H1 (cell line): ENCODE measurements at regions not wholly inside any gene's neighbourhood (a gene's known extent, or its start where the extent isn't known, plus 50 kb on each side); places are given as distances from the start of the nearest gene placed in this dataset.

Source experiments
- CTCF ChIA-PET: fragments of 300-600 bp; sonication (Branson Sonifier 250); formaldehyde crosslinking; loops from one replicate; lab custom pipeline; 2021; ENCODE audit not compliant: partially characterized antibody; lab: Charles Lee
- POLR2A ChIA-PET: fragments of 300-600 bp; sonication (Branson Sonifier 250); formaldehyde crosslinking; loops from one replicate; lab custom pipeline; 2021; ENCODE audit warnings: inconsistent platforms; ENCODE audit not compliant: partially characterized antibody; lab: Charles Lee
- DNase-seq, 2 experiments: peaks; one replicate each; pipeline versions ENCODE4 v3.0.0 to v3.0.0-alpha.2; 2010 to 2022; ENCODE audit warnings: low spot score in 2 of 2, low read depth in 1 of 2, mixed read lengths in 1 of 2
- FAIRE-seq: peaks from 2 replicates; lab custom pipeline; 2011; peaks lifted over from hg19 to GRCh38; lab: Jason Lieb, UNC
- H2AFZ ChIP-seq: 2 replicates; pipeline ENCODE4 v1.8.1; 2012; ENCODE audit warnings: low read length, inconsistent platforms
- H2AK5ac ChIP-seq: 2 replicates; pipeline ENCODE4 v1.6.1; 2013; ENCODE audit warnings: low read depth, low read length
- H2BK120ac ChIP-seq: replicated peaks from 2 replicates; pipeline ENCODE3; 2013; ENCODE audit warnings: low read depth, low read length, inconsistent platforms
- H2BK12ac ChIP-seq: 2 replicates; pipeline ENCODE4 v1.6.1; 2013; ENCODE audit warnings: low read depth, low read length
- H2BK15ac ChIP-seq: 2 replicates; pipeline ENCODE4 v1.6.1; 2013; ENCODE audit warnings: low read length
- H2BK20ac ChIP-seq: 2 replicates; pipeline ENCODE4 v1.6.1; 2013; ENCODE audit warnings: low read length
- H2BK5ac ChIP-seq: 2 replicates; pipeline ENCODE4 v1.6.1; 2013; ENCODE audit warnings: low read depth, low read length
- H3K14ac ChIP-seq: 2 replicates; pipeline ENCODE4 v1.6.1; 2013; ENCODE audit warnings: inconsistent platforms; ENCODE audit not compliant: insufficient read length
- H3K18ac ChIP-seq: 2 replicates; pipeline ENCODE4 v1.6.1; 2013; ENCODE audit warnings: low read length; ENCODE audit errors: extremely low read depth
- H3K23ac ChIP-seq: 2 replicates; pipeline ENCODE4 v1.6.1; 2013; ENCODE audit warnings: inconsistent platforms; ENCODE audit not compliant: insufficient read length
- H3K23me2 ChIP-seq: 2 replicates; pipeline ENCODE4 v1.6.1; 2013; ENCODE audit warnings: low read depth, low read length
- H3K27ac ChIP-seq: 2 replicates; pipeline ENCODE4 v1.6.1; 2011; ENCODE audit warnings: low read depth, low read length, inconsistent platforms
- H3K27me3 ChIP-seq, 4 experiments: replicated peaks in 1 of 4; 1 replicate in 1 of 4; 2 replicates in 3 of 4; pipeline versions ENCODE4 v1.6.1 to v1.8.1; 2011 to 2013; ENCODE audit warnings: low read length in 3 of 4, mild to moderate bottlenecking in 3 of 4, inconsistent platforms in 2 of 4, mixed read lengths in 2 of 4, moderate library complexity in 1 of 4; ENCODE audit not compliant: control insufficient read depth in 3 of 4, insufficient read depth in 3 of 4; ENCODE audit errors: extremely low read depth in 1 of 4
- H3K36me3 ChIP-seq, 4 experiments: 2 replicates each; pipeline versions ENCODE4 v1.6.1 to v1.8.1; 2011 to 2013; ENCODE audit warnings: mild to moderate bottlenecking in 4 of 4, low read length in 3 of 4, moderate library complexity in 2 of 4, control low read depth in 1 of 4, inconsistent platforms in 1 of 4; ENCODE audit not compliant: insufficient read depth in 4 of 4, control insufficient read depth in 2 of 4
- H3K4ac ChIP-seq: replicated peaks from 2 replicates; pipeline ENCODE3; 2013; ENCODE audit warnings: low read length, low read depth, mixed read lengths, inconsistent platforms; ENCODE audit not compliant: insufficient read length
- H3K4me1 ChIP-seq, 4 experiments: replicated peaks in 1 of 4; 1 replicate in 1 of 4; 2 replicates in 3 of 4; pipeline versions ENCODE4 v1.6.1 to v1.8.1; 2011 to 2013; ENCODE audit warnings: low read length in 3 of 4, inconsistent platforms in 2 of 4, mixed read lengths in 1 of 4; ENCODE audit not compliant: insufficient read depth in 4 of 4, control insufficient read depth in 3 of 4
- H3K4me2 ChIP-seq, 2 experiments: 2 replicates each; pipeline versions ENCODE4 v1.6.1 to v1.8.1; 2011 to 2013; ENCODE audit warnings: low read depth in 2 of 2, low read length in 2 of 2, control low read depth in 1 of 2, inconsistent platforms in 1 of 2, mild to moderate bottlenecking in 1 of 2; ENCODE audit not compliant: insufficient read depth in 1 of 2
- H3K4me3 ChIP-seq, 4 experiments: fragments of 200-600, 300-600 bp in 1 of 4; sonication (generic), shearing (Covaris generic), sonication (Bioruptor Twin) in 1 of 4; 2 replicates each; pipeline versions ENCODE4 v1.5.1 to v1.8.1; 2011 to 2016; ENCODE audit warnings: low read length in 4 of 4, low read depth in 3 of 4, control low read depth in 2 of 4, inconsistent platforms in 2 of 4, mild to moderate bottlenecking in 2 of 4, mixed read lengths in 1 of 4, moderate library complexity in 1 of 4; ENCODE audit not compliant: insufficient read depth in 2 of 4; ENCODE audit errors: extremely low read depth in 1 of 4
- H3K56ac ChIP-seq: replicated peaks from 2 replicates; pipeline ENCODE3; 2013; ENCODE audit warnings: low read depth, mild to moderate bottlenecking, mixed read lengths, low read length, inconsistent platforms; ENCODE audit not compliant: insufficient read length
- H3K79me1 ChIP-seq: 2 replicates; pipeline ENCODE4 v1.6.1; 2013; ENCODE audit warnings: low read depth, low read length, control low read depth
- H3K79me2 ChIP-seq, 2 experiments: 2 replicates each; pipeline versions ENCODE4 v1.6.1 to v1.8.1; 2012 to 2013; ENCODE audit warnings: low read length in 2 of 2, mild to moderate bottlenecking in 2 of 2, inconsistent platforms in 1 of 2; ENCODE audit not compliant: insufficient read depth in 2 of 2, control insufficient read depth in 1 of 2
- H3K9ac ChIP-seq, 4 experiments: replicated peaks in 1 of 4; 1 replicate in 1 of 4; 2 replicates in 3 of 4; pipeline versions ENCODE4 v1.6.1 to v1.8.1; 2011 to 2013; ENCODE audit warnings: low read depth in 3 of 4, low read length in 3 of 4, control low read depth in 2 of 4, mild to moderate bottlenecking in 2 of 4, moderate library complexity in 2 of 4, inconsistent platforms in 1 of 4; ENCODE audit errors: extremely low read depth in 1 of 4
- H3K9me3 ChIP-seq, 2 experiments: 2 replicates each; pipeline versions ENCODE4 v1.6.1 to v1.8.1; 2012 to 2013; ENCODE audit warnings: mild to moderate bottlenecking in 2 of 2, moderate library complexity in 2 of 2, control low read depth in 1 of 2, inconsistent platforms in 1 of 2, low read depth in 1 of 2, low read length in 1 of 2, mixed read lengths in 1 of 2; ENCODE audit not compliant: insufficient read depth in 2 of 2
- H4K20me1 ChIP-seq, 2 experiments: replicated peaks in 1 of 2; 2 replicates each; pipeline versions ENCODE3 to v1.8.1; 2011 to 2013; ENCODE audit warnings: inconsistent platforms in 2 of 2, low read length in 2 of 2, mild to moderate bottlenecking in 1 of 2; ENCODE audit not compliant: insufficient read depth in 2 of 2, control insufficient read depth in 1 of 2
- H4K5ac ChIP-seq: 2 replicates; pipeline ENCODE4 v1.6.1; 2013; ENCODE audit warnings: low read length, low read depth, mixed read lengths, inconsistent platforms; ENCODE audit not compliant: insufficient read length
- H4K8ac ChIP-seq: 2 replicates; pipeline ENCODE4 v1.8.0; 2013; ENCODE audit warnings: mild to moderate bottlenecking, moderate library complexity, low read length, inconsistent platforms; ENCODE audit not compliant: insufficient read depth; ENCODE audit errors: extremely low read depth
- H4K91ac ChIP-seq: replicated peaks from 2 replicates; pipeline ENCODE3; 2013; ENCODE audit warnings: low read length, mixed read lengths, inconsistent platforms; ENCODE audit not compliant: insufficient read length
- WGBS, 2 experiments: shearing (Covaris generic) in 1 of 2; methylation state at CpG; one replicate each; pipeline versions ENCODE4 v1.1.6 to v1.1.7; 2013 to 2015; ENCODE audit warnings: low lambda C conversion rate in 2 of 2, mixed read lengths in 2 of 2, inconsistent platforms in 1 of 2, low coverage in 1 of 2, missing lambda C conversion rate in 1 of 2; ENCODE audit not compliant: insufficient replicate concordance in 2 of 2, insufficient coverage in 1 of 2, insufficient read length in 1 of 2; ENCODE audit errors: extremely low coverage in 1 of 2, missing lambda C conversion rate in 1 of 2; 5-methylcytosine and 5-hydroxymethylcytosine counted together
- TF ChIP-seq, protein P1 (sequence below): fragments of 300-600 bp; sonication (generic); IDR thresholded peaks from 2 replicates; pipeline ENCODE4 v1.7.1; 2012; ENCODE audit warnings: low read length, moderate library complexity, mild to moderate bottlenecking, inconsistent platforms; ENCODE audit not compliant: insufficient replicate concordance

DNA sequence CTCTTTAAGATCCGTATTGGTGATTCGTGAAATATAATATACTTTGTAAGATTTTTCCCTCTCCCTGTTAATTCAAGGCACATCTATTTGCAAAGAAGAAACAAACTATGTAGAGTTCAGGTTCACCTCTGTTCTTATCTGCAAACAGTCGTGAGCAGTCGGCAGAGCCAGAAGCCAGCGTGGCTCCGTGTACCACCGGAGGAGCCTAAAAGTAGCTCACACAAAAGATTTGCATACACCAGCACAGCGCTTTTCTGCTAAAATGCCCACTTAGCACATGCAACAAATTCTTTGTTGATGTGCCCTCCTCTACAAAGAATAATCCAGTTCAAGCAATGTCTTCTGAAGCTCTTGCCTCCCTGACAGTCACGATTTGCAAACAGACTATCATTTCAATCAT is 416.0 kb upstream of the TENM3 start:
- Histone ChIP-seq H4K20me1 (no peaks in the 10 kb centered on the region), H2AFZ (peak overlapping the region; percentile 90), H3K4me1 (peaks cover 0 to 12% (median 6%) of the 10 kb centered on the region in 4 experiments; a peak in 5 of 7 replicates), H3K23ac (no peak overlapping the region), H3K4ac (no peak overlapping the region), H2BK15ac (no peak overlapping the region), H3K4me2 (no peak overlapping the region), H3K79me1 (no peaks in the 10 kb centered on the region), H3K4me3 (no peak overlapping the region), H2BK5ac (no peak overlapping the region), H3K14ac (no peak overlapping the region), H3K27ac (no peak overlapping the region), H3K23me2 (no peaks in the 10 kb centered on the region), H3K56ac (no peak overlapping the region), H4K5ac (no peak overlapping the region), H2BK120ac (no peak overlapping the region), H3K18ac (no peak overlapping the region), H2BK20ac (no peak overlapping the region), H3K27me3 (no peaks in the 10 kb centered on the region), H3K9me3 (no peaks in the 10 kb centered on the region), H3K79me2 (no peaks in the 10 kb centered on the region), H2AK5ac (no peak overlapping the region), H2BK12ac (no peak overlapping the region), H3K9ac (no peak overlapping the region), H4K91ac (no peak overlapping the region), H3K36me3 (no peaks in the 10 kb centered on the region), H4K8ac (no peak overlapping the region)
- CTCF ChIA-PET: no interaction called here
- WGBS, 2 experiments: 86% methylated on average over 9 of the region's 9 CpGs; no CpG with 5 or more reads in 1 of the 2 experiments
- POLR2A ChIA-PET: no interaction called here
- DNase-seq (no peak), FAIRE-seq (no peak)
- TF ChIP-seq, protein P1, sequence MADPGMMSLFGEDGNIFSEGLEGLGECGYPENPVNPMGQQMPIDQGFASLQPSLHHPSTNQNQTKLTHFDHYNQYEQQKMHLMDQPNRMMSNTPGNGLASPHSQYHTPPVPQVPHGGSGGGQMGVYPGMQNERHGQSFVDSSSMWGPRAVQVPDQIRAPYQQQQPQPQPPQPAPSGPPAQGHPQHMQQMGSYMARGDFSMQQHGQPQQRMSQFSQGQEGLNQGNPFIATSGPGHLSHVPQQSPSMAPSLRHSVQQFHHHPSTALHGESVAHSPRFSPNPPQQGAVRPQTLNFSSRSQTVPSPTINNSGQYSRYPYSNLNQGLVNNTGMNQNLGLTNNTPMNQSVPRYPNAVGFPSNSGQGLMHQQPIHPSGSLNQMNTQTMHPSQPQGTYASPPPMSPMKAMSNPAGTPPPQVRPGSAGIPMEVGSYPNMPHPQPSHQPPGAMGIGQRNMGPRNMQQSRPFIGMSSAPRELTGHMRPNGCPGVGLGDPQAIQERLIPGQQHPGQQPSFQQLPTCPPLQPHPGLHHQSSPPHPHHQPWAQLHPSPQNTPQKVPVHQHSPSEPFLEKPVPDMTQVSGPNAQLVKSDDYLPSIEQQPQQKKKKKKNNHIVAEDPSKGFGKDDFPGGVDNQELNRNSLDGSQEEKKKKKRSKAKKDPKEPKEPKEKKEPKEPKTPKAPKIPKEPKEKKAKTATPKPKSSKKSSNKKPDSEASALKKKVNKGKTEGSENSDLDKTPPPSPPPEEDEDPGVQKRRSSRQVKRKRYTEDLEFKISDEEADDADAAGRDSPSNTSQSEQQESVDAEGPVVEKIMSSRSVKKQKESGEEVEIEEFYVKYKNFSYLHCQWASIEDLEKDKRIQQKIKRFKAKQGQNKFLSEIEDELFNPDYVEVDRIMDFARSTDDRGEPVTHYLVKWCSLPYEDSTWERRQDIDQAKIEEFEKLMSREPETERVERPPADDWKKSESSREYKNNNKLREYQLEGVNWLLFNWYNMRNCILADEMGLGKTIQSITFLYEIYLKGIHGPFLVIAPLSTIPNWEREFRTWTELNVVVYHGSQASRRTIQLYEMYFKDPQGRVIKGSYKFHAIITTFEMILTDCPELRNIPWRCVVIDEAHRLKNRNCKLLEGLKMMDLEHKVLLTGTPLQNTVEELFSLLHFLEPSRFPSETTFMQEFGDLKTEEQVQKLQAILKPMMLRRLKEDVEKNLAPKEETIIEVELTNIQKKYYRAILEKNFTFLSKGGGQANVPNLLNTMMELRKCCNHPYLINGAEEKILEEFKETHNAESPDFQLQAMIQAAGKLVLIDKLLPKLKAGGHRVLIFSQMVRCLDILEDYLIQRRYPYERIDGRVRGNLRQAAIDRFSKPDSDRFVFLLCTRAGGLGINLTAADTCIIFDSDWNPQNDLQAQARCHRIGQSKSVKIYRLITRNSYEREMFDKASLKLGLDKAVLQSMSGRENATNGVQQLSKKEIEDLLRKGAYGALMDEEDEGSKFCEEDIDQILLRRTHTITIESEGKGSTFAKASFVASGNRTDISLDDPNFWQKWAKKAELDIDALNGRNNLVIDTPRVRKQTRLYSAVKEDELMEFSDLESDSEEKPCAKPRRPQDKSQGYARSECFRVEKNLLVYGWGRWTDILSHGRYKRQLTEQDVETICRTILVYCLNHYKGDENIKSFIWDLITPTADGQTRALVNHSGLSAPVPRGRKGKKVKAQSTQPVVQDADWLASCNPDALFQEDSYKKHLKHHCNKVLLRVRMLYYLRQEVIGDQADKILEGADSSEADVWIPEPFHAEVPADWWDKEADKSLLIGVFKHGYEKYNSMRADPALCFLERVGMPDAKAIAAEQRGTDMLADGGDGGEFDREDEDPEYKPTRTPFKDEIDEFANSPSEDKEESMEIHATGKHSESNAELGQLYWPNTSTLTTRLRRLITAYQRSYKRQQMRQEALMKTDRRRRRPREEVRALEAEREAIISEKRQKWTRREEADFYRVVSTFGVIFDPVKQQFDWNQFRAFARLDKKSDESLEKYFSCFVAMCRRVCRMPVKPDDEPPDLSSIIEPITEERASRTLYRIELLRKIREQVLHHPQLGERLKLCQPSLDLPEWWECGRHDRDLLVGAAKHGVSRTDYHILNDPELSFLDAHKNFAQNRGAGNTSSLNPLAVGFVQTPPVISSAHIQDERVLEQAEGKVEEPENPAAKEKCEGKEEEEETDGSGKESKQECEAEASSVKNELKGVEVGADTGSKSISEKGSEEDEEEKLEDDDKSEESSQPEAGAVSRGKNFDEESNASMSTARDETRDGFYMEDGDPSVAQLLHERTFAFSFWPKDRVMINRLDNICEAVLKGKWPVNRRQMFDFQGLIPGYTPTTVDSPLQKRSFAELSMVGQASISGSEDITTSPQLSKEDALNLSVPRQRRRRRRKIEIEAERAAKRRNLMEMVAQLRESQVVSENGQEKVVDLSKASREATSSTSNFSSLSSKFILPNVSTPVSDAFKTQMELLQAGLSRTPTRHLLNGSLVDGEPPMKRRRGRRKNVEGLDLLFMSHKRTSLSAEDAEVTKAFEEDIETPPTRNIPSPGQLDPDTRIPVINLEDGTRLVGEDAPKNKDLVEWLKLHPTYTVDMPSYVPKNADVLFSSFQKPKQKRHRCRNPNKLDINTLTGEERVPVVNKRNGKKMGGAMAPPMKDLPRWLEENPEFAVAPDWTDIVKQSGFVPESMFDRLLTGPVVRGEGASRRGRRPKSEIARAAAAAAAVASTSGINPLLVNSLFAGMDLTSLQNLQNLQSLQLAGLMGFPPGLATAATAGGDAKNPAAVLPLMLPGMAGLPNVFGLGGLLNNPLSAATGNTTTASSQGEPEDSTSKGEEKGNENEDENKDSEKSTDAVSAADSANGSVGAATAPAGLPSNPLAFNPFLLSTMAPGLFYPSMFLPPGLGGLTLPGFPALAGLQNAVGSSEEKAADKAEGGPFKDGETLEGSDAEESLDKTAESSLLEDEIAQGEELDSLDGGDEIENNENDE: no peak
